Transverse colon (tissue), 4 donors: ENCODE measurements at regions not wholly inside any gene's neighbourhood (a gene's known extent, or its start where the extent isn't known, plus 50 kb on each side); places are given as distances from the start of the nearest gene placed in this dataset.

Experiments
- POLR2A ChIP-seq: fragments of 450-650 bp; IDR thresholded peaks from one replicate; pipeline ENCODE4 v1.6.1; 2016; ENCODE audit warnings: antibody characterized with exemption, mild to moderate bottlenecking, moderate library complexity
- POLR2AphosphoS5 ChIP-seq, 3 donors: sonication (generic); formaldehyde crosslinking; IDR thresholded peaks; one replicate each; pipeline ENCODE4 v1.6.1; 2016; ENCODE audit warnings: antibody characterized with exemption in 3 of 3
- TF ChIP-seq, protein P1 (sequence below), 5 experiments: fragments of 200-600 bp in 3 of 5; fragments of 450-650 bp in 2 of 5; sonication (generic) in 3 of 5; IDR thresholded peaks; 1 replicate in 2 of 5; 2 replicates in 3 of 5; pipeline ENCODE4 v1.5.1; 2016 to 2017; ENCODE audit warnings: antibody characterized with exemption in 5 of 5, inconsistent platforms in 3 of 5, mild to moderate bottlenecking in 2 of 5, moderate library complexity in 1 of 5

DNA sequence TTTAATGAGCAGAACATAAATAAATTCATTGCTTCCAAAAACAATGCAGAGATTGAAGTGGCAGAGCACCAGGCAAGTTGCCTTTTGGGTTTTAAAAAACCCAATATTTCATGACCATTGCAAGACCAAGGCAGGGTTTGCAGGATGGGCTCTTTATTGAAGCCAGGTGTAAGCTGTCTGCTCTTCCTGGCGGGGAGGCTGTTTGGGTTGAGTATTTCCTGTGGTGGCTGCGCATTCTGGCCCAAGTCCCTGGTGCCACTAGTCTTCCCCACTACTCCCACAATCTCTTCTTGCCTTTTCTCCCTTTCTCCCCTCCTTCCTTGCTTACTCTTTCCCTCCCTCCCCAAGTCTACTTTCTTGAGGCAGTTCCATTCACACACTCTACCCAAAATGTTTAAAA is 116.4 kb downstream of the AKAP11 start:
- TF ChIP-seq POLR2A: no peak
- TF ChIP-seq, protein P1, sequence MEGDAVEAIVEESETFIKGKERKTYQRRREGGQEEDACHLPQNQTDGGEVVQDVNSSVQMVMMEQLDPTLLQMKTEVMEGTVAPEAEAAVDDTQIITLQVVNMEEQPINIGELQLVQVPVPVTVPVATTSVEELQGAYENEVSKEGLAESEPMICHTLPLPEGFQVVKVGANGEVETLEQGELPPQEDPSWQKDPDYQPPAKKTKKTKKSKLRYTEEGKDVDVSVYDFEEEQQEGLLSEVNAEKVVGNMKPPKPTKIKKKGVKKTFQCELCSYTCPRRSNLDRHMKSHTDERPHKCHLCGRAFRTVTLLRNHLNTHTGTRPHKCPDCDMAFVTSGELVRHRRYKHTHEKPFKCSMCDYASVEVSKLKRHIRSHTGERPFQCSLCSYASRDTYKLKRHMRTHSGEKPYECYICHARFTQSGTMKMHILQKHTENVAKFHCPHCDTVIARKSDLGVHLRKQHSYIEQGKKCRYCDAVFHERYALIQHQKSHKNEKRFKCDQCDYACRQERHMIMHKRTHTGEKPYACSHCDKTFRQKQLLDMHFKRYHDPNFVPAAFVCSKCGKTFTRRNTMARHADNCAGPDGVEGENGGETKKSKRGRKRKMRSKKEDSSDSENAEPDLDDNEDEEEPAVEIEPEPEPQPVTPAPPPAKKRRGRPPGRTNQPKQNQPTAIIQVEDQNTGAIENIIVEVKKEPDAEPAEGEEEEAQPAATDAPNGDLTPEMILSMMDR (IDR thresholded peaks at IDR 0.05): no peak
- no peak for TF ChIP-seq POLR2AphosphoS5 (IDR thresholded peaks at IDR 0.05)
